B cell (primary cell): ENCODE measurements at regions not wholly inside any gene's neighbourhood (a gene's known extent, or its start where the extent isn't known, plus 50 kb on each side); places are given as distances from the start of the nearest gene placed in this dataset.

Experiments used
- CTCF ChIP-seq: fragments of 200-600 bp; IDR thresholded peaks from one replicate; pipeline ENCODE4 v1.8.0; 2022; ENCODE audit warnings: antibody characterized with exemption, mild to moderate bottlenecking
- EZH2 ChIP-seq: IDR thresholded peaks from 2 replicates; pipeline ENCODE4 v1.6.1; 2012; ENCODE audit warnings: borderline replicate concordance, low read depth, mild to moderate bottlenecking, moderate library complexity, low read length; ENCODE audit not compliant: insufficient read depth, poor library complexity, severe bottlenecking

- no peak for TF ChIP-seq CTCF
- TF ChIP-seq EZH2: no peak
These were observed 117.2 kb upstream of the BMP5 start for GRCh38 chr6:55992546-55992945.
